MM.1S (cell line): ENCODE measurements at regions not wholly inside any gene's neighbourhood (a gene's known extent, or its start where the extent isn't known, plus 50 kb on each side); places are given as distances from the start of the nearest gene placed in this dataset.

Experiments
- DNase-seq: peaks from one replicate; pipeline ENCODE4 v3.0.0-alpha.2; 2015
- H2AFZ ChIP-seq: fragments of 300-600 bp; sonication (generic); 2 replicates; pipeline ENCODE4 v1.6.0; 2016; ENCODE audit warnings: antibody characterized with exemption, low read length
- H3F3A ChIP-seq: fragments of 300-600 bp; sonication (generic); 2 replicates; pipeline ENCODE4 v1.6.1; 2016; ENCODE audit warnings: mild to moderate bottlenecking, antibody characterized with exemption, low read length, moderate library complexity, mixed read lengths; ENCODE audit not compliant: insufficient read depth
- H3K27ac ChIP-seq: fragments of 300-600 bp; sonication (generic); 2 replicates; pipeline ENCODE4 v1.5.1; 2016; ENCODE audit warnings: mild to moderate bottlenecking, low read length
- H3K27me3 ChIP-seq: fragments of 300-600 bp; sonication (generic); replicated peaks from 2 replicates; pipeline ENCODE4 v1.6.0; 2016; ENCODE audit warnings: low read length; ENCODE audit not compliant: insufficient read depth
- H3K36me3 ChIP-seq: fragments of 300-600 bp; sonication (generic); replicated peaks from 2 replicates; pipeline ENCODE4 v1.6.1; 2016; ENCODE audit warnings: mild to moderate bottlenecking, low read length, mixed read lengths; ENCODE audit not compliant: insufficient read depth
- H3K4me1 ChIP-seq: fragments of 300-600 bp; sonication (generic); 2 replicates; pipeline ENCODE4 v1.6.1; 2016; ENCODE audit warnings: low read length, mixed read lengths
- H3K4me2 ChIP-seq: fragments of 300-600 bp; sonication (generic); 2 replicates; pipeline ENCODE4 v1.6.0; 2016; ENCODE audit warnings: low read depth, low read length
- H3K4me3 ChIP-seq: fragments of 300-600 bp; sonication (generic); 2 replicates; pipeline ENCODE4 v1.5.1; 2016; ENCODE audit warnings: low read length, mixed read lengths
- H3K79me2 ChIP-seq: fragments of 300-600 bp; sonication (generic); 2 replicates; pipeline ENCODE4 v1.6.1; 2016; ENCODE audit warnings: mixed run types, low read length, mixed read lengths
- H3K9ac ChIP-seq: fragments of 300-600 bp; sonication (generic); 2 replicates; pipeline ENCODE4 v1.6.1; 2016; ENCODE audit warnings: low read length, mixed read lengths
- H3K9me2 ChIP-seq: fragments of 300-600 bp; sonication (generic); replicated peaks from 2 replicates; pipeline ENCODE4 v1.6.1; 2016; ENCODE audit warnings: mild to moderate bottlenecking, low read length, mixed read lengths; ENCODE audit not compliant: insufficient read depth
- H3K9me3 ChIP-seq: fragments of 300-600 bp; sonication (generic); replicated peaks from 2 replicates; pipeline ENCODE4 v1.6.1; 2016; ENCODE audit warnings: mild to moderate bottlenecking, low read length, mixed read lengths; ENCODE audit not compliant: insufficient read depth
- H4K20me1 ChIP-seq: fragments of 300-600 bp; sonication (generic); 2 replicates; pipeline ENCODE4 v1.6.1; 2016; ENCODE audit warnings: mild to moderate bottlenecking, low read length, moderate library complexity, mixed read lengths; ENCODE audit not compliant: insufficient read depth
- EZH2 ChIP-seq: fragments of 300-600 bp; sonication (generic); optimal IDR thresholded peaks from 2 replicates; pipeline ENCODE3; 2017; ENCODE audit warnings: low read depth, mild to moderate bottlenecking, antibody characterized with exemption, low read length, mixed read lengths
- EZH2phosphoT487 ChIP-seq: fragments of 300-600 bp; sonication (generic); IDR thresholded peaks from 2 replicates; pipeline ENCODE4 v1.6.1; 2018; ENCODE audit warnings: antibody characterized with exemption, low read length
- TF ChIP-seq, protein P1 (sequence below): fragments of 300-600 bp; sonication (generic); IDR thresholded peaks from 2 replicates; pipeline ENCODE4 v1.5.1; 2016; ENCODE audit warnings: antibody characterized with exemption, low read length, mixed read lengths

DNA sequence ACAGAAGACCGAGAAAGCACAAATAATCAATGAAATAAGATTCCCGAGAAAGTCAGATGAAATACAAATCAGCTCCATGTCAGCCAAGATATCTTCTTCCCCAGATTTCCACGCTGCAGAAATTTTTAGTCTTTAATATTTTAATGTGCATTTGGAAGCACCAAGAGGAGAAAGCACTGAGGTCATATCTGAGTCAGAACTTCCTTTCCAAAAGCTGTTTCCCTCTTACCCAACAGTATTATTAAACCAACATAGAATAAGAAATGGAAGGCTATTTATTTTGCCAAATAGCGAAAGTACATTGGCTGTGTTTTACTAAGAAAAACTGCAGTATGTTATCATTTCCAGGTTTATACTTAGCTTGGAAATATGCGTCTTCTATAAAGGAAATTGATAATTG is 772.1 kb upstream of the CDH9 start:
- no peaks in the 10 kb centered on the region for H4K20me1 ChIP-seq
- no peaks in the 10 kb centered on the region for H3K36me3 ChIP-seq
- H3K4me3 ChIP-seq: no peak overlapping the region
- no peaks in the 10 kb centered on the region for H3K27me3 ChIP-seq
- no peak overlapping the region for H3K27ac ChIP-seq
- H3F3A ChIP-seq: no peaks in the 10 kb centered on the region
- H3K4me1 ChIP-seq: no peaks in the 10 kb centered on the region
- TF ChIP-seq, protein P1, sequence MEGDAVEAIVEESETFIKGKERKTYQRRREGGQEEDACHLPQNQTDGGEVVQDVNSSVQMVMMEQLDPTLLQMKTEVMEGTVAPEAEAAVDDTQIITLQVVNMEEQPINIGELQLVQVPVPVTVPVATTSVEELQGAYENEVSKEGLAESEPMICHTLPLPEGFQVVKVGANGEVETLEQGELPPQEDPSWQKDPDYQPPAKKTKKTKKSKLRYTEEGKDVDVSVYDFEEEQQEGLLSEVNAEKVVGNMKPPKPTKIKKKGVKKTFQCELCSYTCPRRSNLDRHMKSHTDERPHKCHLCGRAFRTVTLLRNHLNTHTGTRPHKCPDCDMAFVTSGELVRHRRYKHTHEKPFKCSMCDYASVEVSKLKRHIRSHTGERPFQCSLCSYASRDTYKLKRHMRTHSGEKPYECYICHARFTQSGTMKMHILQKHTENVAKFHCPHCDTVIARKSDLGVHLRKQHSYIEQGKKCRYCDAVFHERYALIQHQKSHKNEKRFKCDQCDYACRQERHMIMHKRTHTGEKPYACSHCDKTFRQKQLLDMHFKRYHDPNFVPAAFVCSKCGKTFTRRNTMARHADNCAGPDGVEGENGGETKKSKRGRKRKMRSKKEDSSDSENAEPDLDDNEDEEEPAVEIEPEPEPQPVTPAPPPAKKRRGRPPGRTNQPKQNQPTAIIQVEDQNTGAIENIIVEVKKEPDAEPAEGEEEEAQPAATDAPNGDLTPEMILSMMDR: no peak
- TF ChIP-seq EZH2phosphoT487 (no peak), EZH2 (no peak)
- H2AFZ ChIP-seq: no peak overlapping the region
- H3K9me2 ChIP-seq: no peaks in the 10 kb centered on the region
- no peak overlapping the region for H3K9ac ChIP-seq
- no peak for DNase-seq
- no peaks in the 10 kb centered on the region for H3K79me2 ChIP-seq
- no peaks in the 10 kb centered on the region for H3K9me3 ChIP-seq
- H3K4me2 ChIP-seq: no peak overlapping the region

DNA sequence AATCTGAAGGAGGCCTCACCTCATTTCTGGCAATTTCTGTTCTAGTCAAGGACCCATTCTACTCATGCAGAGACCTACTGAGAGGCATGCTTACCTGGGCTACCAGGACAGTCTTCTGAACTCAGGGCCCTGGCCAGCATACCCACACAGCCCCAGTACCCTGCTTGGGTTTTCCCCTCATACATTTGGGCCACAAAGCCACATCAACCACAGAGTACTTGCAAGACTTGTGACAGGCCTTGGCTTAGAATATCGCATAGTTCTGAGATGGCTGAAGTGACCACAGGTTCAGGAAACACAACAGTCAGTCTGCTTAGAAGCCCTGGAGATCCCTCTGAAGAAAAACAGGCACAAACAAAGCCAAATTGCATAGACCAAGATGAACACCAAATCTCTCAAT is 758.8 kb upstream of the CDH9 start:
- no peak overlapping the region for H2AFZ ChIP-seq
- no peak overlapping the region for H3K27ac ChIP-seq
- no peak overlapping the region for H3K9ac ChIP-seq
- no peaks in the 10 kb centered on the region for H3K9me2 ChIP-seq
- no peaks in the 10 kb centered on the region; the same call in 1 of the 2 replicates for H3K36me3 ChIP-seq
- 0 out of 2 replicates have a peak, but pooled peaks cover 4% of the 10 kb centered on the region for H3K4me1 ChIP-seq
- H3K79me2 ChIP-seq: no peaks in the 10 kb centered on the region
- no peak for TF ChIP-seq EZH2
- TF ChIP-seq, protein P1: no peak
- TF ChIP-seq EZH2phosphoT487: no peak
- H4K20me1 ChIP-seq: no peaks in the 10 kb centered on the region
- no peaks in the 10 kb centered on the region for H3K27me3 ChIP-seq
- peak; percentile 79 for DNase-seq
- H3F3A ChIP-seq: no peaks in the 10 kb centered on the region
- no peak overlapping the region for H3K4me2 ChIP-seq
- no peaks in the 10 kb centered on the region for H3K9me3 ChIP-seq
- H3K4me3 ChIP-seq: no peak overlapping the region

DNA sequence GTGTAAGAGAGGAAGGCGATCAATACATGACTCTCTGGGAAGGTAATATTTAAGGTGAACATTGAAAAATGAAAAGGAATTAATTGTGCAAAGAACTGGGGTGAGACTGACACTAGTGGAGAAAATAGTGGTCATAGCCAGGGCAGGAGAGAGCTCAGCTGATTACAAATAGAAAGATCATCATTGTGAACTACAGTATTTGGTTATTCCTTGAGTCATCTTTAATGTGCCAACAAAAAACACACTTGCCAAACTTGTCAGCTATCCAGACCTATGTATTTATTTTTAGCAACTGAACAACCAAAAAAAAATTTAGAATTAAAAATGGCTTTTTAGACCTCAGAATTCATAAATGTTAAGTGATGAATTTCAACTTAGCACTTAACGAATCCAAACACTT is 749.8 kb upstream of the CDH9 start:
- no peak overlapping the region for H3K27ac ChIP-seq
- H2AFZ ChIP-seq: no peak overlapping the region
- no peak overlapping the region for H3K4me2 ChIP-seq
- no peaks in the 10 kb centered on the region for H3K79me2 ChIP-seq
- no peaks in the 10 kb centered on the region for H3K9me2 ChIP-seq
- H3K4me3 ChIP-seq: no peak overlapping the region
- H4K20me1 ChIP-seq: no peaks in the 10 kb centered on the region
- no peaks in the 10 kb centered on the region for H3K27me3 ChIP-seq
- H3K9me3 ChIP-seq: no peaks in the 10 kb centered on the region
- H3F3A ChIP-seq: no peaks in the 10 kb centered on the region
- no peak for DNase-seq
- H3K9ac ChIP-seq: no peak overlapping the region
- TF ChIP-seq, protein P1: no peak
- TF ChIP-seq EZH2 (no peak), EZH2phosphoT487 (no peak)
- H3K4me1 ChIP-seq: no peaks in the 10 kb centered on the region
- H3K36me3 ChIP-seq: no peaks in the 10 kb centered on the region
